ENCODE measurements at regions not wholly inside any gene's neighbourhood (a gene's known extent, or its start where the extent isn't known, plus 50 kb on each side); places are given as distances from the start of the nearest gene placed in this dataset.
"Not testable (repeated sequence)": the region's sequence is repeated elsewhere in the genome, so short reads cannot be mapped to it uniquely, and the experiment has no call there.

GRCh38 chr15:44903281-44903680, 53.2 kb upstream of the TERB2 start:
- not testable (repeated sequence) for TF ChIP-seq CTCF (IDR thresholded peaks at IDR 0.05; ENCODE audit: insufficient read depth, low read depth, low read length); EZH2 (IDR thresholded peaks at IDR 0.05; ENCODE audit: insufficient read depth, low read length)
